Spleen (tissue), 11 donors: ENCODE measurements at regions not wholly inside any gene's neighbourhood (a gene's known extent, or its start where the extent isn't known, plus 50 kb on each side); places are given as distances from the start of the nearest gene placed in this dataset.

Source experiments
- DNase-seq: peaks from one replicate; pipeline ENCODE4 v3.0.0-alpha.2; 2020
- H3K27ac ChIP-seq, 8 donors: fragments of 200-600 bp; sonication (generic) in 7 of 8; 1 replicate in 4 of 8; 2 replicates in 4 of 8; pipeline versions ENCODE4 v1.5.0 to v1.8.0; 2016 to 2021; ENCODE audit warnings: inconsistent platforms in 4 of 8, mild to moderate bottlenecking in 4 of 8, moderate library complexity in 1 of 8
- H3K27me3 ChIP-seq, 7 donors: fragments of 200-600 bp; sonication (generic) in 6 of 7; replicated peaks in 1 of 7; 1 replicate in 4 of 7; 2 replicates in 3 of 7; pipeline versions ENCODE4 v1.5.0 to v1.8.0; 2016 to 2021; ENCODE audit warnings: inconsistent platforms in 3 of 7, mild to moderate bottlenecking in 1 of 7
- H3K36me3 ChIP-seq, 6 donors: fragments of 200-600 bp; sonication (generic) in 5 of 6; 1 replicate in 4 of 6; 2 replicates in 2 of 6; pipeline versions ENCODE4 v1.5.0 to v1.8.0; 2016 to 2021; ENCODE audit warnings: inconsistent platforms in 2 of 6
- H3K4me1 ChIP-seq, 6 donors: fragments of 200-600 bp; sonication (generic) in 5 of 6; 1 replicate in 3 of 6; 2 replicates in 3 of 6; pipeline versions ENCODE4 v1.5.0 to v1.8.0; 2016 to 2021; ENCODE audit warnings: inconsistent platforms in 3 of 6
- H3K4me3 ChIP-seq, 8 donors: fragments of 200-600 bp; sonication (generic) in 7 of 8; 1 replicate in 4 of 8; 2 replicates in 4 of 8; pipeline versions ENCODE4 v1.5.0 to v1.8.0; 2016 to 2021; ENCODE audit warnings: inconsistent platforms in 4 of 8, mild to moderate bottlenecking in 4 of 8, moderate library complexity in 2 of 8
- H3K9me3 ChIP-seq, 8 donors: fragments of 200-600 bp; sonication (generic) in 7 of 8; 1 replicate in 4 of 8; 2 replicates in 4 of 8; pipeline versions ENCODE4 v1.5.0 to v1.8.0; 2016 to 2021; ENCODE audit warnings: inconsistent platforms in 4 of 8
- CTCF ChIP-seq, 11 experiments: fragments of 200-600 bp in 7 of 11; fragments of 450-650 bp in 4 of 11; sonication (generic) in 4 of 11; IDR thresholded peaks in 8 of 11; conservative IDR thresholded peaks in 3 of 11; 1 replicate in 7 of 11; 2 replicates in 4 of 11; pipeline versions ENCODE4 v1.4.0 to v1.8.0; 2016 to 2021; ENCODE audit warnings: antibody characterized with exemption in 11 of 11, inconsistent platforms in 4 of 11, mild to moderate bottlenecking in 1 of 11
- POLR2A ChIP-seq, 3 donors: fragments of 450-650 bp; IDR thresholded peaks; one replicate each; pipeline ENCODE4 v1.5.1; 2017; ENCODE audit warnings: antibody characterized with exemption in 3 of 3, mild to moderate bottlenecking in 1 of 3
- POLR2AphosphoS5 ChIP-seq, 3 donors: sonication (generic); formaldehyde crosslinking; IDR thresholded peaks; one replicate each; pipeline ENCODE4 v1.5.1; 2017; ENCODE audit warnings: antibody characterized with exemption in 3 of 3
- WGBS, 5 donors: extraction: QIAGEN DNeasy Blood & Tissue Kit in 3 of 5; methylation state at CpG; one replicate each; pipeline versions ENCODE4 v1.1.5 to v1.1.7; 2013 to 2018; 5-methylcytosine and 5-hydroxymethylcytosine counted together
- intact Hi-C: fragments of 100-400 bp; cut with DNase I; formaldehyde crosslinking; loops from one replicate; pipeline ENCODE4 v1.15.0; 2023; ENCODE audit warnings: low total_unique reads
- donor health status: healthy with polysubstance abuse.
- donor health status: DM: no; HTN: no; CAD: no; lungs with moderate emphysema.
- donor health status: DM: no; HTN: no; CAD: no.
- donor health status: Bipolar disorder and iron deficiency.
- donor health status: healthy.
- donor health status: DM: no; HTN: no; CAD: no.
- donor health status: DM: yes; HTN: yes; CAD: no.

GRCh38 chr1:22328331-22329147, 123.1 kb upstream of the ZBTB40 start:
- H3K36me3 ChIP-seq = no peaks in the 10 kb centered on the region
- TF ChIP-seq POLR2A (IDR thresholded peaks at IDR 0.05) = no peak
- no peak for TF ChIP-seq CTCF (IDR thresholded peaks at IDR 0.05 in 8 of 11, conservative IDR thresholded peaks at IDR 0.05 in 3 of 11)
- TF ChIP-seq POLR2AphosphoS5 (IDR thresholded peaks at IDR 0.05) = no peak
- 58 to 65% (median 62%) methylated on average over 17 of the region's 17 CpGs for WGBS, 5 donors
- intact Hi-C loops = no loop called here
- no peaks in the 10 kb centered on the region for H3K4me1 ChIP-seq
- no peak for DNase-seq
- H3K27ac ChIP-seq = no peak overlapping the region
- no peaks in the 10 kb centered on the region for H3K9me3 ChIP-seq
- H3K27me3 ChIP-seq = peaks cover 0 to 30% (median 0%) of the 10 kb centered on the region in 7 donors
- no peak overlapping the region for H3K4me3 ChIP-seq

- no peak overlapping the region for H3K27ac ChIP-seq
- no peaks in the 10 kb centered on the region for H3K9me3 ChIP-seq
- H3K4me3 ChIP-seq = no peak overlapping the region
- peaks cover 0 to 30% (median 0%) of the 10 kb centered on the region in 7 donors for H3K27me3 ChIP-seq
- intact Hi-C loops = no loop called here
- no peaks in the 10 kb centered on the region for H3K4me1 ChIP-seq
- 73 to 86% (median 79%) methylated on average over 8 to 9 of the region's 9 CpGs for WGBS, 5 donors
- no peak for DNase-seq
- TF ChIP-seq POLR2A (IDR thresholded peaks at IDR 0.05) (no peak), CTCF (IDR thresholded peaks at IDR 0.05 in 8 of 11, conservative IDR thresholded peaks at IDR 0.05 in 3 of 11) (no peak), POLR2AphosphoS5 (IDR thresholded peaks at IDR 0.05) (no peak)
- H3K36me3 ChIP-seq = no peaks in the 10 kb centered on the region
Measured at GRCh38 chr1:22329148-22329515, 122.5 kb upstream of the ZBTB40 start.

- no peak for DNase-seq
- WGBS, 5 donors = 70 to 77% (median 72%) methylated on average over 13 of the region's 13 CpGs
Measured at GRCh38 chr1:22330092-22330759, 121.4 kb upstream of the ZBTB40 start.

More at GRCh38 chr1:22330092-22330759, 121.4 kb upstream of the ZBTB40 start:
- Histone ChIP-seq H3K27ac (no peak overlapping the region), H3K4me3 (no peak overlapping the region), H3K9me3 (no peaks in the 10 kb centered on the region), H3K4me1 (no peaks in the 10 kb centered on the region), H3K27me3 (peaks cover 0 to 32% (median 0%) of the 10 kb centered on the region in 7 donors), H3K36me3 (no peaks in the 10 kb centered on the region)
- no peak for TF ChIP-seq CTCF (IDR thresholded peaks at IDR 0.05 in 8 of 11, conservative IDR thresholded peaks at IDR 0.05 in 3 of 11)
- no peak for TF ChIP-seq POLR2AphosphoS5 (IDR thresholded peaks at IDR 0.05)
- no peak for TF ChIP-seq POLR2A (IDR thresholded peaks at IDR 0.05)
- intact Hi-C loops = no loop called here
